Karpas-422 (cell line): ENCODE measurements at regions not wholly inside any gene's neighbourhood (a gene's known extent, or its start where the extent isn't known, plus 50 kb on each side); places are given as distances from the start of the nearest gene placed in this dataset.
"Not testable (repeated sequence)": the region's sequence is repeated elsewhere in the genome, so short reads cannot be mapped to it uniquely, and the experiment has no call there.

Experiments used
- DNase-seq: peaks from one replicate; pipeline ENCODE4 v3.0.0-alpha.2; 2015
- H2AFZ ChIP-seq: fragments of 200-600 bp; sonication (generic); 2 replicates; pipeline ENCODE4 v1.6.1; 2014; ENCODE audit warnings: antibody characterized with exemption, low read length, mixed read lengths
- H3K27ac ChIP-seq: fragments of 200-600 bp; sonication (generic); 2 replicates; pipeline ENCODE4 v1.5.1; 2014; ENCODE audit warnings: mild to moderate bottlenecking, low read length, moderate library complexity
- H3K27me3 ChIP-seq: fragments of 200-600 bp; sonication (generic); 2 replicates; pipeline ENCODE4 v1.6.1; 2014; ENCODE audit warnings: low read length, mixed read lengths
- H3K36me3 ChIP-seq: fragments of 200-600 bp; sonication (generic); 2 replicates; pipeline ENCODE4 v1.6.1; 2014; ENCODE audit warnings: low read length, mixed read lengths; ENCODE audit not compliant: insufficient read depth
- H3K4me1 ChIP-seq: fragments of 200-600 bp; sonication (generic); 2 replicates; pipeline ENCODE4 v1.6.1; 2014; ENCODE audit warnings: mild to moderate bottlenecking, low read length, mixed read lengths
- H3K4me2 ChIP-seq: fragments of 200-600 bp; sonication (generic); 2 replicates; pipeline ENCODE4 v1.6.1; 2014; ENCODE audit warnings: low read length, low read depth, mild to moderate bottlenecking; ENCODE audit not compliant: poor library complexity, severe bottlenecking
- H3K4me3 ChIP-seq: fragments of 200-600 bp; sonication (generic); 2 replicates; pipeline ENCODE4 v1.5.1; 2014; ENCODE audit warnings: mild to moderate bottlenecking, antibody characterized with exemption, low read length, mixed read lengths
- H3K79me2 ChIP-seq: fragments of 200-600 bp; sonication (generic); 2 replicates; pipeline ENCODE4 v1.6.1; 2014; ENCODE audit warnings: mild to moderate bottlenecking, low read length, mixed read lengths
- H3K9ac ChIP-seq: fragments of 200-600 bp; sonication (generic); 2 replicates; pipeline ENCODE4 v1.6.0; 2014; ENCODE audit warnings: low read length
- H3K9me2 ChIP-seq: fragments of 200-600 bp; sonication (generic), shearing (Covaris generic); replicated peaks from 2 replicates; pipeline ENCODE4 v1.6.0; 2014; ENCODE audit warnings: mild to moderate bottlenecking, low read length, moderate library complexity; ENCODE audit not compliant: insufficient read depth
- H3K9me3 ChIP-seq: fragments of 300-700, 200-600 bp; sonication (generic); 2 replicates; pipeline ENCODE4 v1.6.1; 2014; ENCODE audit warnings: low read length, mixed read lengths
- H4K20me1 ChIP-seq: fragments of 200-600 bp; sonication (generic); 2 replicates; pipeline ENCODE4 v1.6.1; 2014; ENCODE audit warnings: mild to moderate bottlenecking, antibody characterized with exemption, low read length, low read depth; ENCODE audit not compliant: insufficient read depth

- H3K9me3 ChIP-seq: no peaks in the 10 kb centered on the region
- no peak overlapping the region for H3K27ac ChIP-seq
- no peaks in the 10 kb centered on the region for H3K36me3 ChIP-seq
- H2AFZ ChIP-seq: no peak overlapping the region
- no peaks in the 10 kb centered on the region for H4K20me1 ChIP-seq
- H3K4me2 ChIP-seq: no peak overlapping the region
- H3K9me2 ChIP-seq: no peaks in the 10 kb centered on the region
- H3K9ac ChIP-seq: no peak overlapping the region
- DNase-seq: no peak
- H3K4me1 ChIP-seq: no peaks in the 10 kb centered on the region
- no peaks in the 10 kb centered on the region for H3K79me2 ChIP-seq
- H3K27me3 ChIP-seq: no peaks in the 10 kb centered on the region
- no peak overlapping the region for H3K4me3 ChIP-seq
These were observed 1225.7 kb upstream of the WWC1 start for GRCh38 chr5:167065794-167066193.

DNA sequence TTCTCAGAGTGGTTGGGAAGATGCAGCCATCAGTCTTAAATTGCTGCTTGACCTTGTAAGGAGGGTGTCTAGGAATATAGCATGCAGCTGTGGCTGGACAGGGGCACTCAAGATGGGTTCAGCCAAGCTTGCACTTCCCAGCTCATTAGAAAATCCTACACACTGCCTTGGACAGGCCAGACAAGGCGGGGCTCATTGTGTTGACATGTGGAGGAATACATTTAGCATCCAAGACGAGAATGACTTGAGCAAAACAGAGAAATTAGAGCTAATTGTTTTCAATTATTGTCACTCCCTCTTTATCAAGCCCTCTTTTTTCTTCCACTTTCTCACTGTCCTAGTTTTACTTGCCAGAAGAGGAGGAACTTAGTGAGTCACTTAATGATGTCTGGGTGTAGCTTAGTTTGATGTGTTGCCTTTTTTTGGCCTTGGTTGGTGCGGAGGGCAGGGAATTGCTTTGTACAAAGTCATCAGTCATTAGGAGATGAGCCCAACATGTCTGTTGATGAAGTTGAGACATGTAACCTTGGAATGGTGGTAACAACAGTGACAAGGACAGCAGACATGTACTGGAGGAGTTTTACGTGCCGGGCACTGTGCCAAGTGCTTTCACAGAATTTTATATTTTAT lies 1219.3 kb upstream of the WWC1 start:
- Histone ChIP-seq H3K9me3 (no peaks in the 10 kb centered on the region), H3K27ac (no peak overlapping the region), H3K4me3 (no peak overlapping the region), H3K79me2 (no peaks in the 10 kb centered on the region), H3K9ac (no peak overlapping the region), H3K9me2 (no peaks in the 10 kb centered on the region), H3K36me3 (no peaks in the 10 kb centered on the region), H3K27me3 (no peaks in the 10 kb centered on the region), H4K20me1 (no peaks in the 10 kb centered on the region), H3K4me2 (no peak overlapping the region), H3K4me1 (no peaks in the 10 kb centered on the region), H2AFZ (no peak overlapping the region)
- DNase-seq: no peak

DNA sequence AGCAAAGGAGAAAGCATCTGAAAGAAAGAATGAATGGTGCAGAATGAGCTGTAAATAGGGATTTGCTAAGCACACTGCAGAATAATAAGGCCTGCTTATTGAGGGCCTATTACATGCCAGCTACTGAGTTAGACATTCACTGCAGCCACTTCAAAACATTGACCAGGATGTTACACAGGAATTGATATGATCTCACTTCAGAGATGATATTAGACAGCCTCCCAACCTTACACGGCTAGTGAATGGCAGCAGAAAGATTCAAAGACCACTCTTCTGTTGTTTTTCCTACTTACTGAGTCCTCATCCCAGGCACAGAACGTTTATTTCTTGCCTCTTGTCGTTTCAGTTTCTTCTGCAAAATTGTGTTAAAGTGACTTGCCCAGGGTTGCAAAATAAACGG lies 1209.9 kb upstream of the WWC1 start:
- DNase-seq: no peak
- H3K9ac ChIP-seq: no peak overlapping the region

DNA sequence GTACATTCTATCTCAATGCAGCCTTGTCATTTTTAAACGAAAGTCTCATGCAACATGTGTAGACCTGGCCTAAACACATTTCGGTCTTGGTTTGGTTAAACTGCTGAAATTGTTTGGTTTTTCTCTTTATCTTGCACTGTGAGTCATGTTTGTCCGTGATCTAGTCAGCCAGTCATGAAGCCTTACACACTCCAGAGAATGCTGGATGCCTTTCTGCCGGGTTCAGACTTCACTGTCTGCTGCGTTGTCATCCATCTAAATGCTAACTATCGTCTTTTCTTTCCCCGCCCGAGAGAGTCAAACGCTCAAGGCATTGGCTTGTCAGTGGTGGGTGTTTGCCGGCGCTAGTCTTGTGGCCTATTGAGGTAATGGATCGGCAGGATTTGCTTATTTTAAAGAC lies 1194.6 kb upstream of the WWC1 start:
- H3K27me3 ChIP-seq: no peaks in the 10 kb centered on the region
- no peaks in the 10 kb centered on the region for H3K4me1 ChIP-seq
- no peak for DNase-seq
- H3K9me2 ChIP-seq: no peaks in the 10 kb centered on the region
- no peak overlapping the region for H3K27ac ChIP-seq
- no peaks in the 10 kb centered on the region for H4K20me1 ChIP-seq
- no peak overlapping the region for H2AFZ ChIP-seq
- H3K9me3 ChIP-seq: peaks cover 3% of the 10 kb centered on the region; the same call in 1 of the 2 replicates
- H3K36me3 ChIP-seq: no peaks in the 10 kb centered on the region
- H3K79me2 ChIP-seq: no peaks in the 10 kb centered on the region
- H3K4me2 ChIP-seq: no peak overlapping the region
- H3K4me3 ChIP-seq: no peak overlapping the region
- H3K9ac ChIP-seq: no peak overlapping the region

More for the DNA sequence above, 1209.9 kb upstream of the WWC1 start:
- no peaks in the 10 kb centered on the region for H3K36me3 ChIP-seq
- peaks cover 15% of the 10 kb centered on the region for H3K9me3 ChIP-seq
- no peak overlapping the region for H3K4me2 ChIP-seq
- H3K27ac ChIP-seq: no peak overlapping the region
- no peak overlapping the region for H2AFZ ChIP-seq
- no peak overlapping the region for H3K4me3 ChIP-seq
- H3K79me2 ChIP-seq: no peaks in the 10 kb centered on the region
- no peaks in the 10 kb centered on the region for H3K27me3 ChIP-seq
- no peaks in the 10 kb centered on the region for H3K9me2 ChIP-seq
- H3K4me1 ChIP-seq: no peaks in the 10 kb centered on the region
- no peaks in the 10 kb centered on the region for H4K20me1 ChIP-seq

DNA sequence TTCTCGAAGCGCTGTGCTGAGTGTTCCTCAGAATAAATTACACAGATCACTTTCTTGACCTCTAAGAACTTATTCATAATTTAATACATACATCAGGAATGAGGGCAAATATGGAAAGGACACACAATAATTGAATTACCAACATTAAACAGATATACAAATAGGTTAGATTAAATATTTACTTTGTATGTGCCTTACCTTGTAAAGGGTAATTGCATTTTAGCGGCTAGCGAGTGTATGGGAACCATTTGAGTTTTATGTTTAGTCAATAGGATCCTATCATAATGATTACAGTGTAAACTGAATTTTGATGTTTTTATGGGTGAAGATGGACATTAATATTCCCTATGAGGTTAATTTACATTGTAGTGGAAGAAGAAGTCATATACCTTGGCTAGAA lies 1187.1 kb upstream of the WWC1 start:
- Histone ChIP-seq H3K27ac (no peak overlapping the region), H3K4me2 (no peak overlapping the region)

GRCh38 chr5:167105941-167106340 lies 1185.5 kb upstream of the WWC1 start:
- H4K20me1 ChIP-seq: no peaks in the 10 kb centered on the region
- H3K27me3 ChIP-seq: no peaks in the 10 kb centered on the region
- no peak for DNase-seq
- no peaks in the 10 kb centered on the region for H3K36me3 ChIP-seq
- no peaks in the 10 kb centered on the region for H3K9me2 ChIP-seq
- no peak overlapping the region for H3K4me2 ChIP-seq
- H3K9ac ChIP-seq: no peak overlapping the region
- no peaks in the 10 kb centered on the region for H3K4me1 ChIP-seq
- H3K79me2 ChIP-seq: no peaks in the 10 kb centered on the region
- no peak overlapping the region for H3K27ac ChIP-seq
- no peak overlapping the region for H3K4me3 ChIP-seq
- peaks cover 7% of the 10 kb centered on the region; the same call in 1 of the 2 replicates for H3K9me3 ChIP-seq
- no peak overlapping the region for H2AFZ ChIP-seq

More for the DNA sequence above, 1187.1 kb upstream of the WWC1 start:
- H3K4me3 ChIP-seq: no peak overlapping the region
- H3K9me2 ChIP-seq: no peaks in the 10 kb centered on the region
- H4K20me1 ChIP-seq: no peaks in the 10 kb centered on the region
- no peaks in the 10 kb centered on the region for H3K27me3 ChIP-seq
- no peak overlapping the region for H2AFZ ChIP-seq
- H3K79me2 ChIP-seq: no peaks in the 10 kb centered on the region
- H3K9ac ChIP-seq: no peak overlapping the region
- H3K4me1 ChIP-seq: no peaks in the 10 kb centered on the region
- peaks cover 7% of the 10 kb centered on the region; the same call in 1 of the 2 replicates for H3K9me3 ChIP-seq
- H3K36me3 ChIP-seq: no peaks in the 10 kb centered on the region
- DNase-seq: no peak

DNA sequence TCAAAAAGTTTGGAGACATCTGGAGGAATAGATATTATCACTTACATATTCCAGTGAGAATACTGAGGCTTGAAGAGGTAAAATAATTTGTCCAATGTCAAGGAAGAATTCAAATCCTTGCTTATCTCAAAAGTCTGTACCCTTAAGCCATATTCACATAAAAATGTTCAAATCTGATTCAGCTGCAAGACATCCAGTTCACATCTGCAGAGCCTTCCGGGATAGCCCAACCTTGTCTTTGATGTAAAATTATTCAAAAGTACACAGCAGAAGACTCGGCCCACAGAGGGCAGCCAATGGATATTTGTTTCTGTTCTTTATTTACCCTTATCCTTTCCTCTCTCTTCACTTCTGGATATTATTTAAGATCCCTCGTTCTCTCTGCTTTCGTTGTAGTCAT lies 1183.8 kb upstream of the WWC1 start:
- no peak overlapping the region for H3K27ac ChIP-seq
- DNase-seq: no peak

GRCh38 chr5:167108266-167108665 lies 1183.2 kb upstream of the WWC1 start:
- H3K9ac ChIP-seq, H3K4me3 ChIP-seq, H3K27ac ChIP-seq, H4K20me1 ChIP-seq, H3K4me1 ChIP-seq, DNase-seq, H2AFZ ChIP-seq, H3K9me2 ChIP-seq, H3K79me2 ChIP-seq, H3K27me3 ChIP-seq, H3K4me2 ChIP-seq, H3K36me3 ChIP-seq: not testable (repeated sequence)
- H3K9me3 ChIP-seq: peaks cover 12% of the 10 kb centered on the region

More for the DNA sequence above, 1183.8 kb upstream of the WWC1 start:
- no peak overlapping the region for H3K9ac ChIP-seq
- no peak overlapping the region for H3K4me2 ChIP-seq
- no peak overlapping the region for H2AFZ ChIP-seq
- H3K27me3 ChIP-seq: no peaks in the 10 kb centered on the region
- H3K9me3 ChIP-seq: peaks cover 10% of the 10 kb centered on the region
- H3K4me1 ChIP-seq: no peaks in the 10 kb centered on the region
- no peaks in the 10 kb centered on the region for H3K36me3 ChIP-seq
- no peaks in the 10 kb centered on the region for H3K79me2 ChIP-seq
- no peaks in the 10 kb centered on the region for H4K20me1 ChIP-seq
- no peak overlapping the region for H3K4me3 ChIP-seq
- H3K9me2 ChIP-seq: no peaks in the 10 kb centered on the region
